A673 (cell line): ENCODE measurements at regions not wholly inside any gene's neighbourhood (a gene's known extent, or its start where the extent isn't known, plus 50 kb on each side); places are given as distances from the start of the nearest gene placed in this dataset.

Experiments used
- BruUV-seq: library from RNA; stranded (reverse); fragments of 400-500 nt; replicated peaks from 2 replicates; lab custom pipeline; 2021; lab: Mats Ljungman, UMichigan
- CTCF ChIA-PET: fragments of 300-600 bp; sonication (Branson Sonifier 250); formaldehyde crosslinking; loops from one replicate; lab custom pipeline; 2022; ENCODE audit warnings: antibody characterized with exemption; lab: Charles Lee
- POLR2A ChIA-PET: fragments of 300-600 bp; sonication (Branson Sonifier 250); formaldehyde crosslinking; loops from one replicate; lab custom pipeline; 2022; ENCODE audit warnings: antibody characterized with exemption; ENCODE audit not compliant: low non-redundant PET; lab: Charles Lee
- DNase-seq: peaks from one replicate; pipeline ENCODE4 v3.0.0-alpha.2; 2015; ENCODE audit warnings: low spot score
- H3K27ac ChIP-seq: fragments of 200-600 bp; sonication (generic); 2 replicates; pipeline ENCODE4 v1.5.1; 2016; ENCODE audit warnings: mixed run types, low read depth, mild to moderate bottlenecking, mixed read lengths, antibody characterized with exemption, low read length; ENCODE audit not compliant: poor library complexity, severe bottlenecking
- H3K27me3 ChIP-seq: fragments of 200-600 bp; sonication (generic); replicated peaks from 2 replicates; pipeline ENCODE4 v1.6.1; 2017; ENCODE audit warnings: mixed run types, low read depth, mild to moderate bottlenecking, mixed read lengths, antibody characterized with exemption, low read length; ENCODE audit not compliant: insufficient read depth, poor library complexity
- H3K36me3 ChIP-seq: fragments of 200-600 bp; sonication (generic); 2 replicates; pipeline ENCODE4 v1.6.1; 2016; ENCODE audit warnings: mixed run types, mild to moderate bottlenecking, mixed read lengths, antibody characterized with exemption, low read length; ENCODE audit not compliant: insufficient read depth, poor library complexity, severe bottlenecking
- H3K4me1 ChIP-seq: fragments of 200-600 bp; sonication (generic); 2 replicates; pipeline ENCODE4 v1.6.1; 2017; ENCODE audit warnings: mixed run types, mild to moderate bottlenecking, mixed read lengths, antibody characterized with exemption, low read length; ENCODE audit not compliant: insufficient read depth, poor library complexity, severe bottlenecking
- H3K4me3 ChIP-seq: fragments of 200-600 bp; sonication (generic); 2 replicates; pipeline ENCODE4 v1.5.1; 2016; ENCODE audit warnings: low read depth, mixed run types, mild to moderate bottlenecking, mixed read lengths, low read length; ENCODE audit not compliant: poor library complexity, severe bottlenecking
- H3K9me3 ChIP-seq: fragments of 200-600 bp; sonication (generic); 2 replicates; pipeline ENCODE4 v1.6.1; 2016; ENCODE audit warnings: mixed run types, low read depth, mild to moderate bottlenecking, mixed read lengths, antibody characterized with exemption, low read length; ENCODE audit not compliant: poor library complexity, severe bottlenecking
- CTCF ChIP-seq: fragments of 300-800, 200-600 bp; sonication (generic); conservative IDR thresholded peaks from 2 replicates; pipeline ENCODE4 v1.5.1; 2017; ENCODE audit warnings: low read depth, mild to moderate bottlenecking, antibody characterized with exemption, low read length, moderate library complexity, mixed read lengths
- EZH2 ChIP-seq: fragments of 200-600 bp; sonication (generic); IDR thresholded peaks from 2 replicates; pipeline ENCODE4 v1.6.1; 2017; ENCODE audit warnings: borderline replicate concordance, low read depth, mild to moderate bottlenecking, mixed read lengths, antibody characterized with exemption, low read length; ENCODE audit not compliant: poor library complexity, severe bottlenecking
- intact Hi-C: fragments of 100-400 bp; cut with micrococcal nuclease; formaldehyde crosslinking; loops from one replicate; pipeline ENCODE4 v1.10.0; 2022; ENCODE audit not compliant: unreplicated experiment

- no peaks in the 10 kb centered on the region for H3K36me3 ChIP-seq
- BruUV-seq, result no TSS peak
- no peaks in the 10 kb centered on the region for H3K9me3 ChIP-seq
- ChIA-PET POLR2A (interaction anchor here (0.7 kb wide), 1 partner anchor 30 kb away, joined by 3 read pairs; no protein-coding TSS in a partner anchor), CTCF (interaction anchor here (0.5 kb wide), 1 partner anchor 157 kb away, joined by 7 read pairs; no protein-coding TSS in a partner anchor)
- intact Hi-C loops, result no loop called here
- H3K27me3 ChIP-seq, result no peaks in the 10 kb centered on the region
- TF ChIP-seq CTCF, result no peak
- no peak for TF ChIP-seq EZH2
- H3K4me1 ChIP-seq, result no peaks in the 10 kb centered on the region
- H3K27ac ChIP-seq, result no peak overlapping the region
- no peak overlapping the region for H3K4me3 ChIP-seq
- DNase-seq, result no peak
These were observed 65.9 kb upstream of the OTOGL start for GRCh38 chr12:80033448-80033847.

- DNase-seq, result no peak
- no peaks in the 10 kb centered on the region for H3K36me3 ChIP-seq
- no peak overlapping the region for H3K4me3 ChIP-seq
- H3K27ac ChIP-seq, result no peak overlapping the region
- H3K9me3 ChIP-seq, result no peaks in the 10 kb centered on the region
- ChIA-PET CTCF (interaction anchor here (0.5 kb wide), 1 partner anchor 158 kb away, joined by 7 read pairs; no protein-coding TSS in a partner anchor), POLR2A (interaction anchor here (0.7 kb wide), 1 partner anchor 30 kb away, joined by 3 read pairs; no protein-coding TSS in a partner anchor)
- H3K4me1 ChIP-seq, result no peaks in the 10 kb centered on the region
- intact Hi-C loops, result no loop called here
- no TSS peak for BruUV-seq
- H3K27me3 ChIP-seq, result no peaks in the 10 kb centered on the region
- TF ChIP-seq CTCF, result no peak
- no peak for TF ChIP-seq EZH2
These were observed 66.4 kb upstream of the OTOGL start for GRCh38 chr12:80032946-80033345.

- ChIA-PET POLR2A (no interaction called here), CTCF (no interaction called here)
- intact Hi-C loops, result no loop called here
These were observed 68.1 kb upstream of the OTOGL start for GRCh38 chr12:80031229-80031628.

More at GRCh38 chr12:80031229-80031628, 68.1 kb upstream of the OTOGL start:
- Histone ChIP-seq H3K36me3 (no peaks in the 10 kb centered on the region), H3K27me3 (no peaks in the 10 kb centered on the region), H3K4me1 (no peaks in the 10 kb centered on the region), H3K4me3 (no peak overlapping the region), H3K9me3 (no peaks in the 10 kb centered on the region), H3K27ac (no peak overlapping the region)
- BruUV-seq, result no TSS peak
- TF ChIP-seq CTCF (no peak), EZH2 (no peak)
- DNase-seq, result no peak
